GM19238 (cell line): ENCODE measurements at regions not wholly inside any gene's neighbourhood (a gene's known extent, or its start where the extent isn't known, plus 50 kb on each side); places are given as distances from the start of the nearest gene placed in this dataset.

Experiments used
- DNase-seq: peaks from one replicate; pipeline ENCODE4 v3.0.0; 2011; ENCODE audit warnings: low spot score; ENCODE audit not compliant: insufficient read length

- no peak for DNase-seq
Measured at GRCh38 chr2:16013359-16013911, 73.1 kb downstream of the MYCN start.

GRCh38 chr2:16012626-16013358, 72.4 kb downstream of the MYCN start:
- DNase-seq, result no peak

- DNase-seq, result no peak
Measured at GRCh38 chr2:16012029-16012596, 71.8 kb downstream of the MYCN start.

GRCh38 chr2:16011621-16011960, 71.2 kb downstream of the MYCN start:
- no peak for DNase-seq

GRCh38 chr2:16010951-16011620, 70.7 kb downstream of the MYCN start:
- no peak for DNase-seq

- DNase-seq, result no peak
Measured at GRCh38 chr2:16010011-16010410, 69.7 kb downstream of the MYCN start.

- no peak for DNase-seq
Measured at GRCh38 chr2:16009560-16009959, 69.2 kb downstream of the MYCN start.

- DNase-seq, result no peak
Measured at GRCh38 chr2:16008856-16009255, 68.5 kb downstream of the MYCN start.

- no peak for DNase-seq
Measured at GRCh38 chr2:16008331-16008850, 68.0 kb downstream of the MYCN start.

GRCh38 chr2:16007167-16007934, 67.0 kb downstream of the MYCN start:
- DNase-seq, result no peak

GRCh38 chr2:16006537-16007166, 66.3 kb downstream of the MYCN start:
- DNase-seq, result no peak

- DNase-seq, result no peak
Measured at GRCh38 chr2:16005816-16006536, 65.6 kb downstream of the MYCN start.

GRCh38 chr2:16005389-16005788, 65.0 kb downstream of the MYCN start:
- no peak for DNase-seq

- DNase-seq, result no peak
Measured at GRCh38 chr2:16003809-16004208, 63.5 kb downstream of the MYCN start.

GRCh38 chr2:16003152-16003551, 62.8 kb downstream of the MYCN start:
- DNase-seq, result no peak

- no peak for DNase-seq
Measured at GRCh38 chr2:16002575-16002974, 62.2 kb downstream of the MYCN start.

GRCh38 chr2:16002144-16002543, 61.8 kb downstream of the MYCN start:
- no peak for DNase-seq

- no peak for DNase-seq
Measured at GRCh38 chr2:16000642-16001041, 60.3 kb downstream of the MYCN start.

- no peak for DNase-seq
Measured at GRCh38 chr2:15999596-16000469, 59.5 kb downstream of the MYCN start.
